IPS DF 6.9 (cell line): ENCODE measurements at regions not wholly inside any gene's neighbourhood (a gene's known extent, or its start where the extent isn't known, plus 50 kb on each side); places are given as distances from the start of the nearest gene placed in this dataset.

ENCODE experiments used
- DNase-seq: peaks from one replicate; pipeline ENCODE4 v3.0.0-alpha.2; 2013; ENCODE audit warnings: low read depth, low spot score
- H3K27ac ChIP-seq: one replicate; pipeline ENCODE4 v1.5.1; 2013; ENCODE audit warnings: low read length, control low read depth
- H3K27me3 ChIP-seq: 2 replicates; pipeline ENCODE4 v1.6.1; 2013; ENCODE audit warnings: mild to moderate bottlenecking, low read length; ENCODE audit not compliant: control insufficient read depth, insufficient read depth
- H3K36me3 ChIP-seq: 2 replicates; pipeline ENCODE4 v1.6.1; 2013; ENCODE audit warnings: low read length; ENCODE audit not compliant: control insufficient read depth, insufficient read depth
- H3K4me1 ChIP-seq: 2 replicates; pipeline ENCODE4 v1.6.1; 2013; ENCODE audit warnings: low read length; ENCODE audit not compliant: control insufficient read depth, insufficient read depth
- H3K4me3 ChIP-seq: 2 replicates; pipeline ENCODE4 v1.5.1; 2013; ENCODE audit warnings: mild to moderate bottlenecking, low read length
- H3K9me3 ChIP-seq: 2 replicates; pipeline ENCODE4 v1.6.1; 2013; ENCODE audit warnings: low read length, inconsistent platforms; ENCODE audit not compliant: control insufficient read depth, insufficient read depth
- WGBS: extraction: QIAGEN DNeasy Blood & Tissue Kit; methylation state at CpG from one replicate; pipeline ENCODE4 v1.1.7; 2013; ENCODE audit warnings: mixed read lengths, missing lambda C conversion rate; ENCODE audit not compliant: insufficient read length, insufficient coverage; 5-methylcytosine and 5-hydroxymethylcytosine counted together

- Histone ChIP-seq H3K4me3 (no peak overlapping the region), H3K27ac (no peak overlapping the region), H3K36me3 (no peaks in the 10 kb centered on the region), H3K27me3 (no peaks in the 10 kb centered on the region), H3K9me3 (no peaks in the 10 kb centered on the region), H3K4me1 (no peaks in the 10 kb centered on the region)
- no peak for DNase-seq
- WGBS, result no CpG with 5 or more reads among the region's 5 CpGs
Observed at GRCh38 chr13:39100996-39101738, 62.9 kb downstream of the NHLRC3 start.

GRCh38 chr13:39102981-39103490 is 64.8 kb downstream of the NHLRC3 start:
- no peaks in the 10 kb centered on the region for H3K9me3 ChIP-seq
- H3K4me1 ChIP-seq, result no peaks in the 10 kb centered on the region
- DNase-seq, result no peak
- H3K36me3 ChIP-seq, result no peaks in the 10 kb centered on the region
- no peak overlapping the region for H3K27ac ChIP-seq
- WGBS, result no CpG with 5 or more reads among the region's 6 CpGs
- H3K4me3 ChIP-seq, result no peak overlapping the region
- no peaks in the 10 kb centered on the region for H3K27me3 ChIP-seq

GRCh38 chr13:39105110-39105509 is 66.9 kb downstream of the NHLRC3 start:
- H3K27me3 ChIP-seq, result no peaks in the 10 kb centered on the region
- H3K4me1 ChIP-seq, result no peaks in the 10 kb centered on the region
- DNase-seq, result no peak
- H3K4me3 ChIP-seq, result no peak overlapping the region
- WGBS, result no CpG with 5 or more reads among the region's 1 CpG
- H3K27ac ChIP-seq, result no peak overlapping the region
- H3K36me3 ChIP-seq, result no peaks in the 10 kb centered on the region
- H3K9me3 ChIP-seq, result no peaks in the 10 kb centered on the region

GRCh38 chr13:39106216-39107005 is 68.2 kb downstream of the NHLRC3 start:
- Histone ChIP-seq H3K36me3 (no peaks in the 10 kb centered on the region), H3K27me3 (no peaks in the 10 kb centered on the region), H3K27ac (no peak overlapping the region), H3K4me3 (no peak overlapping the region), H3K9me3 (no peaks in the 10 kb centered on the region), H3K4me1 (no peaks in the 10 kb centered on the region; the same call in 1 of the 2 replicates)
- WGBS, result no CpG with 5 or more reads among the region's 8 CpGs
- DNase-seq, result no peak

- Histone ChIP-seq H3K36me3 (no peaks in the 10 kb centered on the region), H3K9me3 (no peaks in the 10 kb centered on the region), H3K27me3 (no peaks in the 10 kb centered on the region), H3K4me1 (no peaks in the 10 kb centered on the region; the same call in 1 of the 2 replicates), H3K4me3 (no peak overlapping the region), H3K27ac (no peak overlapping the region)
- no CpG with 5 or more reads among the region's 4 CpGs for WGBS
- no peak for DNase-seq
Observed at GRCh38 chr13:39107561-39107960, 69.3 kb downstream of the NHLRC3 start.

GRCh38 chr13:39108783-39109182 is 70.5 kb downstream of the NHLRC3 start:
- WGBS, result no CpG with 5 or more reads among the region's 2 CpGs
- H3K27me3 ChIP-seq, result no peaks in the 10 kb centered on the region
- H3K36me3 ChIP-seq, result no peaks in the 10 kb centered on the region
- H3K9me3 ChIP-seq, result no peaks in the 10 kb centered on the region
- no peak for DNase-seq
- H3K4me1 ChIP-seq, result no peaks in the 10 kb centered on the region; the same call in 1 of the 2 replicates
- H3K4me3 ChIP-seq, result no peak overlapping the region
- H3K27ac ChIP-seq, result no peak overlapping the region

- no peak overlapping the region for H3K4me3 ChIP-seq
- no peak overlapping the region for H3K27ac ChIP-seq
- H3K27me3 ChIP-seq, result no peaks in the 10 kb centered on the region
- H3K4me1 ChIP-seq, result no peaks in the 10 kb centered on the region; the same call in 1 of the 2 replicates
- DNase-seq, result no peak
- no peaks in the 10 kb centered on the region for H3K9me3 ChIP-seq
- H3K36me3 ChIP-seq, result no peaks in the 10 kb centered on the region
- WGBS, result no CpG with 5 or more reads among the region's 2 CpGs
Observed at GRCh38 chr13:39110518-39111097, 72.4 kb downstream of the NHLRC3 start.

- WGBS, result no CpG with 5 or more reads among the region's 2 CpGs
- no peak for DNase-seq
- Histone ChIP-seq H3K9me3 (no peaks in the 10 kb centered on the region), H3K27ac (no peak overlapping the region), H3K36me3 (no peaks in the 10 kb centered on the region), H3K27me3 (no peaks in the 10 kb centered on the region), H3K4me1 (no peaks in the 10 kb centered on the region; the same call in 1 of the 2 replicates), H3K4me3 (no peak overlapping the region)
Observed at GRCh38 chr13:39111145-39111544, 72.9 kb downstream of the NHLRC3 start.

GRCh38 chr13:39119422-39119821 is 81.2 kb downstream of the NHLRC3 start:
- no CpG with 5 or more reads among the region's 1 CpG for WGBS
- DNase-seq, result no peak
- H3K36me3 ChIP-seq, result no peaks in the 10 kb centered on the region
- no peaks in the 10 kb centered on the region for H3K4me1 ChIP-seq
- no peak overlapping the region for H3K4me3 ChIP-seq
- no peaks in the 10 kb centered on the region for H3K9me3 ChIP-seq
- H3K27me3 ChIP-seq, result no peaks in the 10 kb centered on the region
- no peak overlapping the region for H3K27ac ChIP-seq

GRCh38 chr13:39123578-39123977 is 85.3 kb downstream of the NHLRC3 start:
- no peak overlapping the region for H3K27ac ChIP-seq
- H3K9me3 ChIP-seq, result no peaks in the 10 kb centered on the region
- no peaks in the 10 kb centered on the region for H3K4me1 ChIP-seq
- H3K36me3 ChIP-seq, result no peaks in the 10 kb centered on the region
- no peak for DNase-seq
- no CpG with 5 or more reads among the region's 1 CpG for WGBS
- H3K27me3 ChIP-seq, result no peaks in the 10 kb centered on the region
- no peak overlapping the region for H3K4me3 ChIP-seq
